GM23248 (cell line): ENCODE measurements at regions not wholly inside any gene's neighbourhood (a gene's known extent, or its start where the extent isn't known, plus 50 kb on each side); places are given as distances from the start of the nearest gene placed in this dataset.

Experiments used
- EZH2 ChIP-seq: fragments of 200-600 bp; sonication (generic); IDR thresholded peaks from 2 replicates; pipeline ENCODE4 v1.6.1; 2018; ENCODE audit warnings: antibody characterized with exemption, mild to moderate bottlenecking; ENCODE audit not compliant: insufficient read depth, poor library complexity, severe bottlenecking
- EZH2phosphoT487 ChIP-seq: fragments of 200-600 bp; sonication (generic); IDR thresholded peaks from 2 replicates; pipeline ENCODE4 v1.6.1; 2018; ENCODE audit warnings: antibody characterized with exemption, moderate library complexity, mild to moderate bottlenecking, low read depth; ENCODE audit not compliant: insufficient read depth

DNA sequence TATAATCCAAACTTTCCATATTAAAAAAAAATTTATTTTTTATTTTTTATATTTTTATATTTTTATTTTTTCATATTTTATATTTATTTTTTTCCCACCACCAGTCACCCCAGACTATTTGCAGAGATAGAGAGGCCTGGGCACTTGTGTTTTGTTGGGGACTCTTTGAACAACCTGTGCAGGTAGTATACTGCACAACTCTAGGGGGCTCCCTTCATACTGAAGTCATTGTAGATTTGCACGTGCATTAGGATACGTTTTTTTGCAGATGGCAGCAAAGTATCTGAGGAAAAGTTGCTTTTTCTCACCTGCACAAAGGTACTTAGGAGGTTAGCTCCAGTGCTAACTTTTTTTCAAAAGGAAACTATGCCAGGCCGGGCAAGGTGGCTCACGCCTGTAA is 73.9 kb upstream of the TANC1 start:
- TF ChIP-seq EZH2 (no peak), EZH2phosphoT487 (no peak)
